ENCODE measurements at regions not wholly inside any gene's neighbourhood (a gene's known extent, or its start where the extent isn't known, plus 50 kb on each side); places are given as distances from the start of the nearest gene placed in this dataset.

DNA sequence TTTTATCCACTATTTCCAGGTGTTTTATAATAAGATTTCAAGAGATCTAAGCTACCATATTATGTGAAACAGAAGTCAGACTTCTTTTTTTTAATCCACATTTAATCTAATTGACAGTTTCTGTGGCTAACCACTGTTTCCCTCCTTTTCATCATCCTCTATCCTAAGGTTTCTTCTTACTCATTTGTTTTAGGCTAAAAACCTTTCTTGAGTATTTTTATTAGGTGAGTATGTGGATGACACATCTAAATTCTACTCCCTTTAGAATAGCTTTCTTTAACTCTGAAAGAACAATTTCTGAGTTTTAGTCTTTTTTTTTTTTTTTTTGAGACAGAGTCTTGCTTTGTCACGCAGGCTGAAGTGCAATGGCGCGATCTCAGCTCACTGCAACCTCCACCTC, 62.7 kb downstream of the NPY start:
- BruUV-seq (replicated peaks): no TSS peak
- intact Hi-C loops (cut with micrococcal nuclease): no loop called here
- TF ChIP-seq, protein P1, sequence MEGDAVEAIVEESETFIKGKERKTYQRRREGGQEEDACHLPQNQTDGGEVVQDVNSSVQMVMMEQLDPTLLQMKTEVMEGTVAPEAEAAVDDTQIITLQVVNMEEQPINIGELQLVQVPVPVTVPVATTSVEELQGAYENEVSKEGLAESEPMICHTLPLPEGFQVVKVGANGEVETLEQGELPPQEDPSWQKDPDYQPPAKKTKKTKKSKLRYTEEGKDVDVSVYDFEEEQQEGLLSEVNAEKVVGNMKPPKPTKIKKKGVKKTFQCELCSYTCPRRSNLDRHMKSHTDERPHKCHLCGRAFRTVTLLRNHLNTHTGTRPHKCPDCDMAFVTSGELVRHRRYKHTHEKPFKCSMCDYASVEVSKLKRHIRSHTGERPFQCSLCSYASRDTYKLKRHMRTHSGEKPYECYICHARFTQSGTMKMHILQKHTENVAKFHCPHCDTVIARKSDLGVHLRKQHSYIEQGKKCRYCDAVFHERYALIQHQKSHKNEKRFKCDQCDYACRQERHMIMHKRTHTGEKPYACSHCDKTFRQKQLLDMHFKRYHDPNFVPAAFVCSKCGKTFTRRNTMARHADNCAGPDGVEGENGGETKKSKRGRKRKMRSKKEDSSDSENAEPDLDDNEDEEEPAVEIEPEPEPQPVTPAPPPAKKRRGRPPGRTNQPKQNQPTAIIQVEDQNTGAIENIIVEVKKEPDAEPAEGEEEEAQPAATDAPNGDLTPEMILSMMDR (IDR thresholded peaks at IDR 0.05; ENCODE audit: unreplicated experiment): no peak
- no peak overlapping the region for H3K4me3 Mint-ChIP-seq (ENCODE audit: unreplicated experiment)
- H3K27me3 Mint-ChIP-seq (ENCODE audit: insufficient read depth, unreplicated experiment): no peaks in the 10 kb centered on the region
- ChIA-PET POLR2A (interaction anchor here (0.5 to 1.1 kb wide), 2 partner anchors 27 to 78 kb away, joined by 3 to 4 read pairs; no protein-coding TSS in a partner anchor), CTCF (interaction anchor here (0.7 to 1.1 kb wide), 3 partner anchors 28 to 112 kb away, joined by 3 to 5 read pairs (median 3); no protein-coding TSS in a partner anchor)
- no peaks in the 10 kb centered on the region for H3K9me3 Mint-ChIP-seq (ENCODE audit: unreplicated experiment)
- no peak for DNase-seq (ENCODE audit: unreplicated experiment)
- H3K27ac Mint-ChIP-seq (ENCODE audit: low read depth, unreplicated experiment): no peak overlapping the region
- H3K36me3 Mint-ChIP-seq (ENCODE audit: insufficient read depth, unreplicated experiment): no peaks in the 10 kb centered on the region
- H3K4me1 Mint-ChIP-seq (ENCODE audit: insufficient read depth, unreplicated experiment): no peaks in the 10 kb centered on the region

DNA sequence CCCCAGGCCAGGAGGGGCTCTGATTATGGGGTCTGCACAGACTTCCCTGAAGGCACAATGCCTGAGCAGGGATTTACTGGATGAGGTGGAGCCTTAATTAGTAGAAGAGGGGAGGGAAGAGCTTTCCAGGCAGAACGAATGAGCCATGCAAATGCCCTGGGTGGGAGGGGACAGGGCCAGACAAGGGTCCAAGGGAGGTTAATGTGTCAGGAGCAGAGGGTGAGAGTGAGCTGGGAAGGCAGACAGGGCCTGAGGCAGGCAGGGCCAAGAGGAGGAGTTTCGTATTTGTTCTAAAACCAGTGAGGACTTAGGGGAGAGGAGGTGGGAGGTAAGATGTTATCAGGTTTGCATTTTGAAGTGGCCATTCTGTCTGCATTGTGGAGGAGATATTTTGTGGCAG, 65.3 kb downstream of the NPY start:
- TF ChIP-seq, protein P1 (IDR thresholded peaks at IDR 0.05; ENCODE audit: unreplicated experiment): no peak
- Mint-ChIP-seq H3K4me1 (ENCODE audit: insufficient read depth, unreplicated experiment) (no peaks in the 10 kb centered on the region), H3K4me3 (ENCODE audit: unreplicated experiment) (no peak overlapping the region), H3K27me3 (ENCODE audit: insufficient read depth, unreplicated experiment) (peaks cover 12% of the 10 kb centered on the region), H3K36me3 (ENCODE audit: insufficient read depth, unreplicated experiment) (no peaks in the 10 kb centered on the region), H3K27ac (ENCODE audit: low read depth, unreplicated experiment) (no peak overlapping the region), H3K9me3 (ENCODE audit: unreplicated experiment) (peaks cover 8% of the 10 kb centered on the region)
- POLR2A ChIA-PET: no interaction called here
- BruUV-seq (replicated peaks): no TSS peak
- no peak for DNase-seq (ENCODE audit: unreplicated experiment)
- intact Hi-C loops (cut with micrococcal nuclease): no loop called here
- CTCF ChIA-PET: no interaction called here

GRCh38 chr7:24354456-24354855, 70.5 kb downstream of the NPY start:
- TF ChIP-seq, protein P1 (IDR thresholded peaks at IDR 0.05; ENCODE audit: unreplicated experiment): no peak
- no peaks in the 10 kb centered on the region for H3K36me3 Mint-ChIP-seq (ENCODE audit: insufficient read depth, unreplicated experiment)
- intact Hi-C loops (cut with micrococcal nuclease): no loop called here

GRCh38 chr7:24356718-24357386, 72.9 kb downstream of the NPY start:
- TF ChIP-seq, protein P1 (IDR thresholded peaks at IDR 0.05; ENCODE audit: unreplicated experiment): no peak
- no peak overlapping the region for H3K4me3 Mint-ChIP-seq (ENCODE audit: unreplicated experiment)
- H3K4me1 Mint-ChIP-seq (ENCODE audit: insufficient read depth, unreplicated experiment): no peaks in the 10 kb centered on the region
- no peaks in the 10 kb centered on the region for H3K36me3 Mint-ChIP-seq (ENCODE audit: insufficient read depth, unreplicated experiment)
- no TSS peak for BruUV-seq (replicated peaks)
- H3K27ac Mint-ChIP-seq (ENCODE audit: low read depth, unreplicated experiment): no peak overlapping the region
- ChIA-PET CTCF (no interaction called here), POLR2A (interaction anchor here (1.3 kb wide), 1 partner anchor 18 kb away, joined by 3 read pairs; no protein-coding TSS in a partner anchor)
- no peak for DNase-seq (ENCODE audit: unreplicated experiment)
- H3K27me3 Mint-ChIP-seq (ENCODE audit: insufficient read depth, unreplicated experiment): peaks cover 19% of the 10 kb centered on the region
- intact Hi-C loops (cut with micrococcal nuclease): no loop called here
- peaks cover 22% of the 10 kb centered on the region for H3K9me3 Mint-ChIP-seq (ENCODE audit: unreplicated experiment)

More at GRCh38 chr7:24354456-24354855, 70.5 kb downstream of the NPY start:
- ChIA-PET POLR2A (no interaction called here), CTCF (no interaction called here)
- H3K9me3 Mint-ChIP-seq (ENCODE audit: unreplicated experiment): peaks cover 22% of the 10 kb centered on the region
- H3K27me3 Mint-ChIP-seq (ENCODE audit: insufficient read depth, unreplicated experiment): peaks cover 12% of the 10 kb centered on the region
- no peak overlapping the region for H3K4me3 Mint-ChIP-seq (ENCODE audit: unreplicated experiment)
- H3K4me1 Mint-ChIP-seq (ENCODE audit: insufficient read depth, unreplicated experiment): no peaks in the 10 kb centered on the region
- no TSS peak for BruUV-seq (replicated peaks)
- DNase-seq (ENCODE audit: unreplicated experiment): no peak
- no peak overlapping the region for H3K27ac Mint-ChIP-seq (ENCODE audit: low read depth, unreplicated experiment)

Data from MCF 10A (cell line).